HL-60 (cell line): ENCODE measurements at regions not wholly inside any gene's neighbourhood (a gene's known extent, or its start where the extent isn't known, plus 50 kb on each side); places are given as distances from the start of the nearest gene placed in this dataset.

ENCODE experiments used
- DNase-seq, 2 experiments: peaks; one replicate each; pipeline ENCODE4 v3.0.0-alpha.2; 2010 to 2020; ENCODE audit warnings: low read depth in 1 of 2, low spot score in 1 of 2
- H3K27ac ChIP-seq: fragments of 250-450 bp; sonication (Bioruptor Pico); replicated peaks from 2 replicates; pipeline ENCODE4 v1.5.1; 2020; ENCODE audit warnings: mild to moderate bottlenecking, moderate library complexity
- H3K27me3 ChIP-seq: fragments of 250-450 bp; sonication (Bioruptor Pico); 2 replicates; pipeline ENCODE4 v1.5.1; 2021; ENCODE audit warnings: mild to moderate bottlenecking, moderate library complexity; ENCODE audit not compliant: insufficient read depth, poor library complexity, severe bottlenecking
- H3K4me3 ChIP-seq: replicated peaks from 2 replicates; pipeline ENCODE4 v1.5.1; 2011; ENCODE audit warnings: mild to moderate bottlenecking, control low read depth, low read length; ENCODE audit not compliant: insufficient read depth
- CTCF ChIP-seq: IDR thresholded peaks from one replicate; pipeline ENCODE4 v1.5.1; 2011; ENCODE audit warnings: low read length, control low read depth, inconsistent platforms; ENCODE audit not compliant: insufficient read depth
- GABPA ChIP-seq: IDR thresholded peaks from 2 replicates; pipeline ENCODE4 v1.6.1; 2012; ENCODE audit warnings: low read depth
- POLR2AphosphoS5 ChIP-seq: IDR thresholded peaks from 2 replicates; pipeline ENCODE4 v1.6.1; 2012; ENCODE audit warnings: low read depth
- REST ChIP-seq: IDR thresholded peaks from 2 replicates; pipeline ENCODE4 v1.6.1; 2012; ENCODE audit warnings: low read depth; ENCODE audit not compliant: insufficient replicate concordance
- SPI1 ChIP-seq: IDR thresholded peaks from 2 replicates; pipeline ENCODE4 v1.6.1; 2012; ENCODE audit warnings: low read depth, mild to moderate bottlenecking, borderline replicate concordance

- Histone ChIP-seq H3K27ac (no peak overlapping the region), H3K27me3 (no peaks in the 10 kb centered on the region), H3K4me3 (no peak overlapping the region)
- TF ChIP-seq REST = no peak
- TF ChIP-seq SPI1 = peak; percentile 83
- peak in 1 of 2 experiments; percentile 1 for DNase-seq
Observed at GRCh38 chr12:29867823-29868222, 84.1 kb upstream of the TMTC1 start.

- Histone ChIP-seq H3K4me3 (no peak overlapping the region), H3K27me3 (no peaks in the 10 kb centered on the region), H3K27ac (no peak overlapping the region)
- no peak for TF ChIP-seq CTCF
- TF ChIP-seq POLR2AphosphoS5 = no peak
- no peak for TF ChIP-seq SPI1
- no peak for TF ChIP-seq GABPA
- no peak for TF ChIP-seq REST
- DNase-seq = no peak
Observed at GRCh38 chr12:29863665-29864064, 79.9 kb upstream of the TMTC1 start.

- DNase-seq = no peak
- Histone ChIP-seq H3K27me3 (no peaks in the 10 kb centered on the region), H3K4me3 (no peak overlapping the region), H3K27ac (no peak overlapping the region)
- TF ChIP-seq GABPA (no peak), REST (no peak), CTCF (no peak)
Observed at GRCh38 chr12:29858270-29858786, 74.6 kb upstream of the TMTC1 start.

GRCh38 chr12:29847246-29847645 lies 63.5 kb upstream of the TMTC1 start:
- Histone ChIP-seq H3K4me3 (no peak overlapping the region), H3K27ac (no peak overlapping the region), H3K27me3 (no peaks in the 10 kb centered on the region)
- DNase-seq = no peak
- TF ChIP-seq SPI1 = no peak
- TF ChIP-seq REST = no peak
- TF ChIP-seq CTCF = no peak
- TF ChIP-seq POLR2AphosphoS5 = no peak
- no peak for TF ChIP-seq GABPA
